ENCODE measurements at regions not wholly inside any gene's neighbourhood (a gene's known extent, or its start where the extent isn't known, plus 50 kb on each side); places are given as distances from the start of the nearest gene placed in this dataset.

DNA sequence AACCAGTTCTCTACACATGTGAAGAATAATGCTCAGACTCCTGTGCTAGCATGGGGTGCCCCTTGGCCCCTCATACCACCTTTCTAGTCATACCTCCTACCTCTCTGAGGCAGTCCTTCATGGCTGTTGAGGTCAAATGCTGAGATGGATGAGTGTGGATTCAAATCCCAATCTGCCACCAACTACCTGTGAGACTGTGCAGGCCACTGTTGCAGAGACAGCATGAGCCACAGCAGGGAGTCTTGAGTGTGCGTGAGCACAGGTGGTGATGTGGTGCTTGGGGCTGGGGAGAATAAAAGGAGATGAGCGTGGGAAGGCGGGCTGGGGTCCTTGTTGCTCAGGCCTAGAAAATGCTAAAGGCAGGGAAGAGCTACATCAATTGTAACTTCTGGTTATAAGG, 218.0 kb upstream of the E2F8 start:
- Mint-ChIP-seq H3K27me3 (ENCODE audit: insufficient read depth, low read depth, poor library complexity) (peaks cover 5% of the 10 kb centered on the region), H3K9me3 (no peaks in the 10 kb centered on the region; the same call in 2 of the 3 replicates), H3K4me3 (no peak overlapping the region), H3K4me1 (peaks cover 33% of the 10 kb centered on the region), H3K36me3 (ENCODE audit: low read depth) (no peaks in the 10 kb centered on the region), H3K27ac (no peak overlapping the region)
- ATAC-seq = no peak; the same call in 2 of the 3 replicates
- Histone ChIP-seq H4K20me1 (replicated peaks; ENCODE audit: insufficient read depth) (no peaks in the 10 kb centered on the region), H3K27ac (ENCODE audit: low read depth) (no peak overlapping the region), H3K9me2 (ENCODE audit: insufficient read depth) (0 out of 2 replicates have a peak, but pooled peaks cover 6% of the 10 kb centered on the region), H3K36me3 (ENCODE audit: insufficient read depth) (no peaks in the 10 kb centered on the region), H3F3A (replicated peaks; ENCODE audit: low read depth) (no peaks in the 10 kb centered on the region), H3K27me3 (ENCODE audit: insufficient read depth) (no peaks in the 10 kb centered on the region), H2AFZ (no peak overlapping the region), H3K4me2 (no peak overlapping the region), H3K79me2 (replicated peaks; ENCODE audit: insufficient read depth) (no peaks in the 10 kb centered on the region), H3K4me1 (ENCODE audit: insufficient read depth) (peaks cover 17% of the 10 kb centered on the region), H3K4me3 (no peak overlapping the region)
- no peak for DNase-seq (ENCODE audit: low spot score)
- TF ChIP-seq EZH2 (IDR thresholded peaks at IDR 0.05; ENCODE audit: low read depth, unreplicated experiment) (no peak), POLR2AphosphoS5 (IDR thresholded peaks at IDR 0.05; ENCODE audit: low read depth) (no peak), EZH2phosphoT487 (IDR thresholded peaks at IDR 0.05; ENCODE audit: unreplicated experiment) (no peak), CREB1 (CRISPR knock-in tag; IDR thresholded peaks at IDR 0.05; ENCODE audit: low read depth) (no peak), ZNF114 (CRISPR knock-in tag; IDR thresholded peaks at IDR 0.05) (no peak)
- TF ChIP-seq, protein P1, sequence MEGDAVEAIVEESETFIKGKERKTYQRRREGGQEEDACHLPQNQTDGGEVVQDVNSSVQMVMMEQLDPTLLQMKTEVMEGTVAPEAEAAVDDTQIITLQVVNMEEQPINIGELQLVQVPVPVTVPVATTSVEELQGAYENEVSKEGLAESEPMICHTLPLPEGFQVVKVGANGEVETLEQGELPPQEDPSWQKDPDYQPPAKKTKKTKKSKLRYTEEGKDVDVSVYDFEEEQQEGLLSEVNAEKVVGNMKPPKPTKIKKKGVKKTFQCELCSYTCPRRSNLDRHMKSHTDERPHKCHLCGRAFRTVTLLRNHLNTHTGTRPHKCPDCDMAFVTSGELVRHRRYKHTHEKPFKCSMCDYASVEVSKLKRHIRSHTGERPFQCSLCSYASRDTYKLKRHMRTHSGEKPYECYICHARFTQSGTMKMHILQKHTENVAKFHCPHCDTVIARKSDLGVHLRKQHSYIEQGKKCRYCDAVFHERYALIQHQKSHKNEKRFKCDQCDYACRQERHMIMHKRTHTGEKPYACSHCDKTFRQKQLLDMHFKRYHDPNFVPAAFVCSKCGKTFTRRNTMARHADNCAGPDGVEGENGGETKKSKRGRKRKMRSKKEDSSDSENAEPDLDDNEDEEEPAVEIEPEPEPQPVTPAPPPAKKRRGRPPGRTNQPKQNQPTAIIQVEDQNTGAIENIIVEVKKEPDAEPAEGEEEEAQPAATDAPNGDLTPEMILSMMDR (conservative IDR thresholded peaks at IDR 0.05; ENCODE audit: low read depth in 2 of 2) = no peak
- TF ChIP-seq, protein P2, sequence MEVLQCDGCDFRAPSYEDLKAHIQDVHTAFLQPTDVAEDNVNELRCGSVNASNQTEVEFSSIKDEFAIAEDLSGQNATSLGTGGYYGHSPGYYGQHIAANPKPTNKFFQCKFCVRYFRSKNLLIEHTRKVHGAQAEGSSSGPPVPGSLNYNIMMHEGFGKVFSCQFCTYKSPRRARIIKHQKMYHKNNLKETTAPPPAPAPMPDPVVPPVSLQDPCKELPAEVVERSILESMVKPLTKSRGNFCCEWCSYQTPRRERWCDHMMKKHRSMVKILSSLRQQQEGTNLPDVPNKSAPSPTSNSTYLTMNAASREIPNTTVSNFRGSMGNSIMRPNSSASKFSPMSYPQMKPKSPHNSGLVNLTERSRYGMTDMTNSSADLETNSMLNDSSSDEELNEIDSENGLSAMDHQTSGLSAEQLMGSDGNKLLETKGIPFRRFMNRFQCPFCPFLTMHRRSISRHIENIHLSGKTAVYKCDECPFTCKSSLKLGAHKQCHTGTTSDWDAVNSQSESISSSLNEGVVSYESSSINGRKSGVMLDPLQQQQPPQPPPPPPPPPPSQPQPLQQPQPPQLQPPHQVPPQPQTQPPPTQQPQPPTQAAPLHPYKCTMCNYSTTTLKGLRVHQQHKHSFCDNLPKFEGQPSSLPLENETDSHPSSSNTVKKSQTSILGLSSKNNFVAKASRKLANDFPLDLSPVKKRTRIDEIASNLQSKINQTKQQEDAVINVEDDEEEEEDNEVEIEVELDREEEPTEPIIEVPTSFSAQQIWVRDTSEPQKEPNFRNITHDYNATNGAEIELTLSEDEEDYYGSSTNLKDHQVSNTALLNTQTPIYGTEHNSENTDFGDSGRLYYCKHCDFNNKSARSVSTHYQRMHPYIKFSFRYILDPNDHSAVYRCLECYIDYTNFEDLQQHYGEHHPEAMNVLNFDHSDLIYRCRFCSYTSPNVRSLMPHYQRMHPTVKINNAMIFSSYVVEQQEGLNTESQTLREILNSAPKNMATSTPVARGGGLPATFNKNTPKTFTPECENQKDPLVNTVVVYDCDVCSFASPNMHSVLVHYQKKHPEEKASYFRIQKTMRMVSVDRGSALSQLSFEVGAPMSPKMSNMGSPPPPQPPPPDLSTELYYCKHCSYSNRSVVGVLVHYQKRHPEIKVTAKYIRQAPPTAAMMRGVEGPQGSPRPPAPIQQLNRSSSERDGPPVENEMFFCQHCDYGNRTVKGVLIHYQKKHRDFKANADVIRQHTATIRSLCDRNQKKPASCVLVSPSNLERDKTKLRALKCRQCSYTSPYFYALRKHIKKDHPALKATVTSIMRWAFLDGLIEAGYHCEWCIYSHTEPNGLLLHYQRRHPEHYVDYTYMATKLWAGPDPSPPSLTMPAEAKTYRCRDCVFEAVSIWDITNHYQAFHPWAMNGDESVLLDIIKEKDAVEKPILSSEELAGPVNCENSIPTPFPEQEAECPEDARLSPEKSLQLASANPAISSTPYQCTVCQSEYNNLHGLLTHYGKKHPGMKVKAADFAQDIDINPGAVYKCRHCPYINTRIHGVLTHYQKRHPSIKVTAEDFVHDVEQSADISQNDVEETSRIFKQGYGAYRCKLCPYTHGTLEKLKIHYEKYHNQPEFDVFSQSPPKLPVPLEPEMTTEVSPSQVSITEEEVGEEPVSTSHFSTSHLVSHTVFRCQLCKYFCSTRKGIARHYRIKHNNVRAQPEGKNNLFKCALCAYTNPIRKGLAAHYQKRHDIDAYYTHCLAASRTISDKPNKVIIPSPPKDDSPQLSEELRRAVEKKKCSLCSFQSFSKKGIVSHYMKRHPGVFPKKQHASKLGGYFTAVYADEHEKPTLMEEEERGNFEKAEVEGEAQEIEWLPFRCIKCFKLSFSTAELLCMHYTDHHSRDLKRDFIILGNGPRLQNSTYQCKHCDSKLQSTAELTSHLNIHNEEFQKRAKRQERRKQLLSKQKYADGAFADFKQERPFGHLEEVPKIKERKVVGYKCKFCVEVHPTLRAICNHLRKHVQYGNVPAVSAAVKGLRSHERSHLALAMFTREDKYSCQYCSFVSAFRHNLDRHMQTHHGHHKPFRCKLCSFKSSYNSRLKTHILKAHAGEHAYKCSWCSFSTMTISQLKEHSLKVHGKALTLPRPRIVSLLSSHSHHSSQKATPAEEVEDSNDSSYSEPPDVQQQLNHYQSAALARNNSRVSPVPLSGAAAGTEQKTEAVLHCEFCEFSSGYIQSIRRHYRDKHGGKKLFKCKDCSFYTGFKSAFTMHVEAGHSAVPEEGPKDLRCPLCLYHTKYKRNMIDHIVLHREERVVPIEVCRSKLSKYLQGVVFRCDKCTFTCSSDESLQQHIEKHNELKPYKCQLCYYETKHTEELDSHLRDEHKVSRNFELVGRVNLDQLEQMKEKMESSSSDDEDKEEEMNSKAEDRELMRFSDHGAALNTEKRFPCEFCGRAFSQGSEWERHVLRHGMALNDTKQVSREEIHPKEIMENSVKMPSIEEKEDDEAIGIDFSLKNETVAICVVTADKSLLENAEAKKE (CRISPR knock-in tag; IDR thresholded peaks at IDR 0.05) = no peak
